ENCODE measurements at regions not wholly inside any gene's neighbourhood (a gene's known extent, or its start where the extent isn't known, plus 50 kb on each side); places are given as distances from the start of the nearest gene placed in this dataset.
"Not testable (repeated sequence)": the region's sequence is repeated elsewhere in the genome, so short reads cannot be mapped to it uniquely, and the experiment has no call there.

GRCh38 chr4:128644693-128645654 is 164.5 kb upstream of the JADE1 start:
- H3K27me3 Mint-ChIP-seq; ATAC-seq; POLR2A ChIA-PET; H3K36me3 Mint-ChIP-seq (ENCODE audit: low read depth); H3K27ac Mint-ChIP-seq; DNase-seq; H3K4me1 Mint-ChIP-seq; CTCF ChIA-PET; H3K9me3 Mint-ChIP-seq (ENCODE audit: low read depth); intact Hi-C loops (cut with DNase I, micrococcal nuclease); H3K4me3 Mint-ChIP-seq: not testable (repeated sequence)

GRCh38 chr4:128644107-128644506 is 165.4 kb upstream of the JADE1 start:
- H3K4me3 Mint-ChIP-seq; POLR2A ChIA-PET; ATAC-seq; H3K27ac Mint-ChIP-seq; CTCF ChIA-PET; H3K9me3 Mint-ChIP-seq (ENCODE audit: low read depth); H3K27me3 Mint-ChIP-seq; DNase-seq; intact Hi-C loops (cut with DNase I, micrococcal nuclease); H3K4me1 Mint-ChIP-seq; H3K36me3 Mint-ChIP-seq (ENCODE audit: low read depth): not testable (repeated sequence)

DNA sequence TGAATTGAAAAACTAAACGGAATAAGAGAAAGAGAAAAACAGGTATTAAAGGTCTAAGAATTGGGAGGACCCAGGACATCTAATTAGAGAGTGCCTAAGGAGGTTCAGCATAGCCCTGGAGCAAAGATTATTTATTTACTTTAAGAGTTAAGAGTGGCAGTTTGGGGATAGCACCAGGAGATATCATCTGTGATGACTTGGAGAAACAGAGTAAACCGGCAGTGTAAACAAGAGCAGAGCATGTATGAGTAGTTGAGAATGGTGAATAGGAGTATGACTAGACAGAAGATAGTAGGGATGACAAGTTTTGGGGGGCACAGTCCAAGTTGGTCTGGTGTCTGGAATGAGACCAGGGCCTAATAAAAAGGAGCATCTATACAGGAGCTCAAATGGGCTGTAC is 167.9 kb upstream of the JADE1 start:
- intact Hi-C loops (cut with DNase I, micrococcal nuclease); CTCF ChIA-PET; H3K4me3 Mint-ChIP-seq; H3K9me3 Mint-ChIP-seq (ENCODE audit: low read depth); H3K27me3 Mint-ChIP-seq; POLR2A ChIA-PET; H3K27ac Mint-ChIP-seq; ATAC-seq; DNase-seq; H3K36me3 Mint-ChIP-seq (ENCODE audit: low read depth); H3K4me1 Mint-ChIP-seq: not testable (repeated sequence)

GRCh38 chr4:128639541-128640270 is 169.8 kb upstream of the JADE1 start:
- Mint-ChIP-seq H3K4me1 (no peaks in the 10 kb centered on the region), H3K4me3 (no peak overlapping the region), H3K27me3 (peaks cover 3% of the 10 kb centered on the region), H3K9me3 (ENCODE audit: low read depth) (no peaks in the 10 kb centered on the region), H3K27ac (no peak overlapping the region), H3K36me3 (ENCODE audit: low read depth) (no peaks in the 10 kb centered on the region)
- no peak for DNase-seq
- no peak for ATAC-seq
- POLR2A ChIA-PET, result no interaction called here
- intact Hi-C loops (cut with DNase I, micrococcal nuclease), result no loop called here
- CTCF ChIA-PET, result no interaction called here

GRCh38 chr4:128636906-128637305 is 172.6 kb upstream of the JADE1 start:
- H3K4me1 Mint-ChIP-seq, result no peaks in the 10 kb centered on the region
- H3K36me3 Mint-ChIP-seq (ENCODE audit: low read depth), result no peaks in the 10 kb centered on the region
- intact Hi-C loops (cut with DNase I, micrococcal nuclease), result no loop called here
- CTCF ChIA-PET, result no interaction called here
- no peak overlapping the region for H3K4me3 Mint-ChIP-seq
- POLR2A ChIA-PET, result no interaction called here
- peaks cover 4% of the 10 kb centered on the region for H3K27me3 Mint-ChIP-seq
- no peak for DNase-seq
- ATAC-seq, result no peak
- H3K9me3 Mint-ChIP-seq (ENCODE audit: low read depth), result no peaks in the 10 kb centered on the region
- no peak overlapping the region for H3K27ac Mint-ChIP-seq

DNA sequence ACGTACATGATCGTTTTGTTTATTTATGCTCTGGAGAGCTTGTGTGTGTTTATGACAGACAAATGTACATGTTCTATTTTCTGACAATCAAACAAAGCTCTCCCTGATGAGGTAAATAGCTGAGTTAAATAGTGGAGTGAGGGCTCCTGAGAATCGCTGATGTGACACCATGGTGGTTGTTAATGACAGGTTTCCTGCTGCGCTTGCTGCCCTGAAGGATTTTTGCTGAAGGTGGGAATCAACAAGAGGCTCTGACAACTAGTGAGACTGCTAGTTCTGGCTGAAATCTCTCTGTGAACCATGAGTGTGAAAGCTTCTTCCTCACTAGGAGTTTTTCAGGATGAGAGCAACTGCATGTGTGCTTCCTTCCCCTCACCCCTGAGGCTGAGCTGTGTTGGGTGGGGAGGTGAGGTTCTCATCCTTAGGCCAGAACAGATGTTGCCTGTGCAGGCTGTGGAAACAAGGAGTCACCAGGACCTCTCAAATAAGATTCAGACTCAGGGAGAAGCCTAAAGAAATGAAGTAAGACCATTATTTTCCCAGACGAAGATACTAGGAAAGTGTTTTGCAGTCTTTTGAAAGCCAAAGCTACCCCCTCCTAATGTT is 173.4 kb upstream of the JADE1 start:
- ChIA-PET CTCF (interaction anchor here (1.1 kb wide), 1 partner anchor 20 kb away, joined by 3 read pairs; no protein-coding TSS in a partner anchor), POLR2A (no interaction called here)
- no peak for ATAC-seq
- intact Hi-C loops (cut with DNase I, micrococcal nuclease), result no loop called here
- no peak for DNase-seq
- H3K4me3 Mint-ChIP-seq, result no peak overlapping the region
- no peaks in the 10 kb centered on the region for H3K4me1 Mint-ChIP-seq
- peaks cover 4% of the 10 kb centered on the region for H3K27me3 Mint-ChIP-seq
- H3K9me3 Mint-ChIP-seq (ENCODE audit: low read depth), result no peaks in the 10 kb centered on the region
- no peak overlapping the region for H3K27ac Mint-ChIP-seq
- no peaks in the 10 kb centered on the region for H3K36me3 Mint-ChIP-seq (ENCODE audit: low read depth)

DNA sequence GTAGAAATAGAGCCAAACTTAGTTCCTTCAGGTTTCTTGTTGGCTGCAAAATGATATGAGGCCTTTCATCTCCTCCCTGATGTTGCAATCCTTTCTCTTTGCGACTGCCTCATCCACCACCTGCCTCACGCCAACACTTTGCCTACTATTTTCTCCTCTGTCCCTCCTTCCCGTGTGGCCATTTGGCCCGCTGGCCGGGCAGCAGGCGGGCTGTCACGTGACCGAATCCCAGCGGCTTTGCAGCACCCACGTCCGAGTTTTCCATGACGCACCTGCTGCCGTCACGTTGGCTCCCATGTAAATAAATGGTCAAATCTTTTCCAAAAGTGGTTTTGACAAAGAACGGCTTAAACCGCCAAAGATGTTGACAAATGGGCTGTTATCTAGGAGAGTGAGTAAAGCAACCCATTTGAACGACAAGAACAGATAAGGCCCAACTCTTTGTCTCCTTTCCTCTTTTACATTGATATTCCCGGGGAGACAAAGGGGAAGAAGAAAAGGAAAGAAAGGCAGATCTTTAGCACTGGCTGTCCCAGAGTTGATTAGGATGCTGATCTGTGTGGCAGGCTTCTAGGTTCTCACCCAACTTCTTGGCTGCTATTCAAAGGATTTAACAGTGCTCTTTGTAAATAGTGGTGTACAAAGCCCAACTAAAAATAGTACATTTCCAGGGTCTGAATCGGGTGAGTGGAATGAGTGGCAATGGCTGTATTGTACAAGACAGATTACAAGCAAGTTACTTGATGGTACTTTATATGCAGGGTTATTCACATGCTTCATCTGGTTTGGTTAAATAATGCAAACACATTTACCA is 174.2 kb upstream of the JADE1 start:
- Mint-ChIP-seq H3K4me1 (no peaks in the 10 kb centered on the region), H3K4me3 (no peak overlapping the region), H3K27ac (no peak overlapping the region), H3K9me3 (ENCODE audit: low read depth) (no peaks in the 10 kb centered on the region), H3K36me3 (ENCODE audit: low read depth) (no peaks in the 10 kb centered on the region), H3K27me3 (peaks cover 4% of the 10 kb centered on the region)
- DNase-seq, result no peak
- POLR2A ChIA-PET, result no interaction called here
- CTCF ChIA-PET, result interaction anchor here (1.1 kb wide), 1 partner anchor 21 kb away, joined by 3 read pairs; no protein-coding TSS in a partner anchor
- intact Hi-C loops (cut with DNase I, micrococcal nuclease), result no loop called here
- no peak for ATAC-seq

DNA sequence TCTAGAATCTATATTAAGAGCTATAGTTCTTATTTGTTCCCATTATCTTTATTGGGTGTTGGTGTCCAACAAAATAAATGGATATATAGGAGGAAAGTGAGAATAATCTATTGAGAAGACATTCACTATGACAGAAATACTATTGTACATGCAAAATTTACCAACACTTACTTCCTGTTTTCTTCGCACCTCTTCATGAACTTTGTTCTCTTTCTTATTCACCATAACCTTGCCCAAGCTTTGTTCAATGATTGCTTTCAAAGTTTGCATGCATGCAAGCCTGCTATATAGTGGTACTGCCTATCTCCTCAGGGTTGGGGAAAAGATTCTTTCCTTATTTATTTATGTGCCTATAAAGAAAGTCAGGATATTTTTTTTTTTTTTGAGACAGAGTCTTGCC is 176.4 kb upstream of the JADE1 start:
- intact Hi-C loops (cut with DNase I, micrococcal nuclease), result no loop called here
- no peak for DNase-seq
- no peak overlapping the region for H3K27ac Mint-ChIP-seq
- peaks cover 4% of the 10 kb centered on the region for H3K27me3 Mint-ChIP-seq
- H3K4me3 Mint-ChIP-seq, result no peak overlapping the region
- H3K4me1 Mint-ChIP-seq, result no peaks in the 10 kb centered on the region
- no peaks in the 10 kb centered on the region for H3K36me3 Mint-ChIP-seq (ENCODE audit: low read depth)
- no peak for ATAC-seq
- ChIA-PET POLR2A (no interaction called here), CTCF (interaction anchor here (0.7 to 1.0 kb wide), 2 partner anchors 12 to 336 kb away, joined by 3 read pairs; no protein-coding TSS in a partner anchor)
- no peaks in the 10 kb centered on the region for H3K9me3 Mint-ChIP-seq (ENCODE audit: low read depth)

DNA sequence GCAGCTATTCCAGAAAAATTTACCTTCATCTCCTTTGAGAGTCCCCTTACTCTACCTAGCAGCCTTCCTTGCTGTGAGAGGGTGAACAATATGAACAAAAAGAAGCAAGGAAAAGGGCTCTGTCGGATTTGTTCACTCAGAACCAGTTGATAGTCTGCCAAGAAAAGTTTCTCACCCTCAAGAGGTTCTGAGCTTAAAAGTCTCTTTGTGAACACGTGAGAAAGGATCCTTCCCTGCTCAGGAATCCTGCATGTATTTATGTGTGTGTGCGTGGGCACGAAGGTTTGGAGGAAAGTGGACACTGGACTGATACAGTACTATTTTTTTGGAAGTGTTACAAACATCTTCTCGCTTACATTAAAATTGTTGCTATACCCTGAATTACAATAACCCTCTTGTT is 178.6 kb upstream of the JADE1 start:
- intact Hi-C loops (cut with DNase I, micrococcal nuclease), result no loop called here
- Mint-ChIP-seq H3K4me3 (no peak overlapping the region), H3K27me3 (peaks cover 3% of the 10 kb centered on the region), H3K4me1 (no peaks in the 10 kb centered on the region), H3K27ac (no peak overlapping the region), H3K36me3 (ENCODE audit: low read depth) (no peaks in the 10 kb centered on the region), H3K9me3 (ENCODE audit: low read depth) (no peaks in the 10 kb centered on the region)
- no peak for DNase-seq
- no peak for ATAC-seq
- ChIA-PET CTCF (no interaction called here), POLR2A (no interaction called here)

DNA sequence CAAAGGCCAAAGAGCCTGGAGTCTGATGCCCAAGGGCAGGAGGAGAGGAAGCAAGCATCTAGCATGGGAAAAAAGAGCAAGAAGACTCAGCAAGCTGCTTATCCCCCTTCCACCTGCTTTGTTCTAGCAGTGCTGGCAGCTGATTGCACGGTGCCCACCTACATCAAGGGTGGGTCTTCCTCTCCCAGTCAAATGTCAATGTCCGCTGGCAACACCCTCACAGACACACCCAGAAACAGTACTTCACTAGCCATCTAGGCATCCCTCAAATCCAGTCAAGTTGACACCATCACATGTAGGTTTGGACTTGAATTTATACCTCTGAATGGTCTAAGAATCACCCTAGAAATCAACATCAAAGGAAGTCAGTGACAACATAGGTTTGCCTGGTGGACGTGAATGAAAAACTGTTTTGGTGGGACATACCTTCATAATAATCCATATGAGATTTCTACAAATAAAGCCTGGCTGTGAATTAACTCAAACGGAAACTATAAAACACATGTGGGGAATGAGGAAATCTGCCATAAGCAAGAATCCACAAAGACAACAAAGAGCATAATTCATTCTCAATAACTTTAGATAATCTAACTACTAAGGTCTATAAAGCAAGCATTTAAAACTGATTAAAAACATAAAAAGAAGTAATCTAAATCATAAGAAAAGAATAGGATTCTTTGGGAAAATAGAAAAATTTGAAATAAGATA is 185.8 kb upstream of the JADE1 start:
- Mint-ChIP-seq H3K27ac (no peak overlapping the region), H3K36me3 (ENCODE audit: low read depth) (no peaks in the 10 kb centered on the region), H3K4me1 (no peaks in the 10 kb centered on the region), H3K9me3 (ENCODE audit: low read depth) (peaks cover 7% of the 10 kb centered on the region), H3K4me3 (no peak overlapping the region), H3K27me3 (no peaks in the 10 kb centered on the region)
- ChIA-PET CTCF (interaction anchor here (0.7 kb wide), 1 partner anchor 466 kb away, joined by 3 read pairs; no protein-coding TSS in a partner anchor), POLR2A (no interaction called here)
- intact Hi-C loops (cut with DNase I, micrococcal nuclease), result no loop called here
- no peak for ATAC-seq
- no peak for DNase-seq

Measured in activated CD4-positive, alpha-beta T cell treated with anti-CD3 and anti-CD28 coated beads for 36 hours (primary cell).